WI38 (cell line): ENCODE measurements at regions not wholly inside any gene's neighbourhood (a gene's known extent, or its start where the extent isn't known, plus 50 kb on each side); places are given as distances from the start of the nearest gene placed in this dataset.

ENCODE experiments used
- H3K4me3 ChIP-seq: 2 replicates; pipeline ENCODE4 v1.5.1; 2011; ENCODE audit warnings: low read depth, mild to moderate bottlenecking, control low read depth, low read length
- TF ChIP-seq, protein P1 (sequence below): IDR thresholded peaks from 2 replicates; pipeline ENCODE4 v1.5.1; 2012; ENCODE audit warnings: low read depth, mild to moderate bottlenecking, control low read depth, low read length

DNA sequence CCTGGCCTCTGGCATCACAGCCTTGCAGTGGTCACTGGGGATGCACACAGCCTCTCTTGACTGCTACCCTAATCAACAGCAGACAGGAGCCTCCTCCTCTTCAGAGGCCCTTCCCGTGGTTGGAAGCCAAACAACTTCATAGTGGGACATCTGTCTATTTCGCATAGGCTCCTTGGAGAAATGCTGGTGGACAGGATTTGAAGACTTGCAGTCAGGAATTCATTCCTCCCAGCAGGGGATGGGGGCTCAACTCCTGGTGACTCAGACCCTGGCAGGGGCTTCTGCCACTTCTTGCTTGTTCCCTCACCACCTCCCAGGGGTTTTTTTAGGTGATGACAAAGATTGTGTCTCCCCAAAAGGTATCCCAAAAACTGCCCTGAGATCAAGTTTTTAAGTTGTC lies 191.7 kb upstream of the CAMK1G start:
- no peak overlapping the region for H3K4me3 ChIP-seq
- TF ChIP-seq, protein P1, sequence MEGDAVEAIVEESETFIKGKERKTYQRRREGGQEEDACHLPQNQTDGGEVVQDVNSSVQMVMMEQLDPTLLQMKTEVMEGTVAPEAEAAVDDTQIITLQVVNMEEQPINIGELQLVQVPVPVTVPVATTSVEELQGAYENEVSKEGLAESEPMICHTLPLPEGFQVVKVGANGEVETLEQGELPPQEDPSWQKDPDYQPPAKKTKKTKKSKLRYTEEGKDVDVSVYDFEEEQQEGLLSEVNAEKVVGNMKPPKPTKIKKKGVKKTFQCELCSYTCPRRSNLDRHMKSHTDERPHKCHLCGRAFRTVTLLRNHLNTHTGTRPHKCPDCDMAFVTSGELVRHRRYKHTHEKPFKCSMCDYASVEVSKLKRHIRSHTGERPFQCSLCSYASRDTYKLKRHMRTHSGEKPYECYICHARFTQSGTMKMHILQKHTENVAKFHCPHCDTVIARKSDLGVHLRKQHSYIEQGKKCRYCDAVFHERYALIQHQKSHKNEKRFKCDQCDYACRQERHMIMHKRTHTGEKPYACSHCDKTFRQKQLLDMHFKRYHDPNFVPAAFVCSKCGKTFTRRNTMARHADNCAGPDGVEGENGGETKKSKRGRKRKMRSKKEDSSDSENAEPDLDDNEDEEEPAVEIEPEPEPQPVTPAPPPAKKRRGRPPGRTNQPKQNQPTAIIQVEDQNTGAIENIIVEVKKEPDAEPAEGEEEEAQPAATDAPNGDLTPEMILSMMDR: no peak

DNA sequence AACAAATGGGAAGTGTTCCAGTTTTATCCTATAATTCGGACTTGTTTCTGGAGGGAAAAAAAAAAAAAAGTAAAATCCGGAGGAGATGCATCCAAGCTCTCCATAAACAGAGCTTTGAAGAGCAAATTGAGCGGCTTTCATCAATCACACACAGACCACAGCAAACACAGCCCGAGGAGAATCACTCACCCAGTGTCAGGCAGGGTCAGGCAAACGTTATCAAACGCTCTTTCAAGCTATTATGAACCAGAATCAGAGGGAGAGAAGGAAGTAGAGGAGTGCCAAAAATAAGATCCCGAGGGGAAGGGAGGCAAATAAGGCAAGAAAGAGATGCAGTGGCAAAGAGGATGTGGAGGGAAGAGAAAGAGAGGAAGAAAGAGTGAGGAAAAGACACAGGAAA lies 188.3 kb upstream of the CAMK1G start:
- TF ChIP-seq, protein P1: no peak

DNA sequence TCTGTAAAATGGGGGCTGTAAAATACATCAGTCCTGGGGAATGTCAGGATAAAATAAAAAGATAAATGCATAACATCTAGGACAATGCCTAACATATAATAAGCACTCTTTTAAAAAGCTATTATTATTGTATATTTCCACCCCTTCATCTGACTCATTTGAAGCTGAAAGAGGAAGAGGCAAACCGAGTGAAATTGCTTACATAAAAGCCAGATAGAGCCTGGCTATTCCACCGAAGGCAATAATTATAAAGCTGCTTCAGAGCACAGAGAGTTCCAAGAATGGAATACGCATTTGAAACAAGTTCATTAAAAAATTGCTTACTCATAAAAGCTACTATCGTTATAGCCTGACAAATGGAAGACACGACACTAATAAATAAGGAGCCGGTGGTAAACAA lies 186.1 kb upstream of the CAMK1G start:
- no peak overlapping the region for H3K4me3 ChIP-seq
- TF ChIP-seq, protein P1: no peak

More for the DNA sequence above, 188.3 kb upstream of the CAMK1G start:
- H3K4me3 ChIP-seq: no peak overlapping the region

DNA sequence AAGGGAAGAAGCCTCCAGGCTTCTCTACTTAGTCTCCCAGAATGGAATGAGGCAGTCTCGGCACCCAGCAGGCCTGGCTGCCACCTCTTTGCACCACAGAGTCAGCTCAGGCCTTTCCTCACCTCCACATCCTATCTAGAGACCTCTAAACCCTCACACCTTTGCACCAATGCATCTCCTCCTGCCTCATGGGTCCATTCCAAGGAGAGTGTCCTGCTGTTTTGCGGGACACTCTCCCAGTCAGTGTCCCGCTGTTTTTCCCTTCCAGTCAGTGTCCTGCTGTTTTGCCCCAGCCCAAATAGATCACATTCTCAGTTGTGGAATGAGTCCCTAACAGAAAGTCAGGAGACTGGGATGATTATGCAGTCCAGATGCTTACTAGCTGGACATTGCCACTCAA lies 185.6 kb upstream of the CAMK1G start:
- TF ChIP-seq, protein P1: no peak
- no peak overlapping the region for H3K4me3 ChIP-seq

DNA sequence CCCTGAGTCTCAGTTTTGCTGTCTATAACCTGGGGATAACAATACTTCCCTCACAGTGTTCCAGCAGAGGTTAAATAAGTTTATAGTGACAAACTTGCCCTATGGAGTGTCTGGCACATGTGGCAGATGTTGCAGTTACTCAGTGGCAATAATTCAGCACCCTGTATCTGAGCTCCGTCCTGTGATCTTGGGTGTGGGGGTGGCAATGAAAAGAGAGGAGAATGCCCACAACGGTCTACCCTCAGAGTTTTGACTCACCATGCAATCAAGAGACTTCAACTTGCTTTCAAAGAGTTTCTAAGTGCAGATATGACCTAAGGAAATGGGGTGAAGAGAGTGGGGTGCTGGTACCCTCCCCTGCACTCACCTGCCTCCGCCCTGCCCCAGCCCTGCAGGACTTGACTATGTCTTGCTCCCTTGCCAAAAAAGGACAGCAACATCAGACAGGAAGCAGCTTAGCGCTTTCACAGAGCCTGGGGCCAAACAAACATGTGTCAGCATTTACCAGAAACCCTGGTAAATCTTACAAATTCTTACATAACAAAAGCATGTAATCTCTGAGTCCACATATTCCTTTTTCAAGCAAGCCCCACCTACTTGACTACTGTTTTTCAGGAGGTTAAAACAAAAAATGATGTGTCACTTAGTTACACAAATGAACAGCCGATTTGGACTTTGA lies 185.1 kb upstream of the CAMK1G start:
- H3K4me3 ChIP-seq: no peak overlapping the region
- TF ChIP-seq, protein P1: no peak

DNA sequence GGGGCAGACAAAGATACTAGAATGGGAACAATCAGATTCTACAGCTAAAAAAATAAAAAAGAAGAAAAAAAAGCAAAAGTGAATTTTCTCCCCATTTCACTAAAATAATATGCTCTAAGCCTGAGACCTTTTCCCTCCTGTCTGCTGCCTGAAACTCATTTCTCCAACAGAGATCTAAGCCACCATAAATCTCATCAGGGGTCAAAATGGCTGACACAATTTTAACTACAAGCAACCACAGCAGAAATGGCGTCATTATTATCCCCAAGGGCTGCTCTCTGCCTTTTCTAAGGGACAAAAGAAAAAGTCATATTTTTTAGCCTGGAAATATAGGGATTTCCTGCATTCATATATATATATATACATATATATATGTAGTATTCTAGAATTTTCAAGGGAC lies 183.7 kb upstream of the CAMK1G start:
- no peak overlapping the region for H3K4me3 ChIP-seq
- TF ChIP-seq, protein P1: no peak

DNA sequence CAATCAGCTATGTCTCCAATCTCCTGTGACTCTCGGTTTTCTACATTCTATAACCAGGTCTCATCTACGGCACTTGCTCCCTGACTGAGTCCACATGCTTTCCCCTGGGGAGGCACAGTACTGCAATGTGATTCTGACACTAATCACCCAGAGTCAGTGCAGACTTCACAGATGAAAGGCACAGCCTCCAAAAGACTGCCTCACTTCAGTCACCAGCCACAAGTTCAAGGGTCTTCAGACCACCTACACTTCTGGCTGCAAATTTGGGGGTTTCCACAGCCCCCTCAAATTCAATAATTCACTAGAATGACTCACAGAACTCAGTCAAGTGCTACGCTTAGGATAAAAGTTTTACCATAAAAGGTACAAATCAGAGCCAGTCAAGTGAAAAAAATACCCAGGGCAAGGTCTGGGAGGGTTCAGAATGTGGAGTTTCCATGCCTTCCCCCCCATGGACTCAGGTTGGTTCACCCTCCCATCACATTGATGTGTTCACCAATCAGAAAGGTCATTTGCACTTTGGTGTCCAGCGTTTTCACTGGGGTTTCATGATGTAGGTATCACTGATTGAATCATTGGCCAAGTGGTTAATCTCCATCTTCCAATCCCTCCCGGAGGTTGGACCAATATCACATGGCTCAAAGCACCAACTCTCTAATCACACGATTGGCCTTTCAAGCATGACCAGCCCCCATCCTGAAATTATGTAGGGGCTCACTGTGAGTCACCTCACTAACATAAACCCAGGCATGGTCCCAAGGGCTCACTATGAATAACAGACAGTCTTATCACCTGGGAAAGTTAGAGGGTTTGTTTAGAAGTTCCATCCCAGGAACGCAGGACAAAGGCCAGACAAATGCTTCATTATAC lies 182.9 kb upstream of the CAMK1G start:
- TF ChIP-seq, protein P1: no peak
- H3K4me3 ChIP-seq: no peak overlapping the region
